GM12873 (cell line): ENCODE measurements at regions not wholly inside any gene's neighbourhood (a gene's known extent, or its start where the extent isn't known, plus 50 kb on each side); places are given as distances from the start of the nearest gene placed in this dataset.

Experiments
- TF ChIP-seq, protein P1 (sequence below): IDR thresholded peaks from 2 replicates; pipeline ENCODE4 v1.5.1; 2012; ENCODE audit warnings: low read depth, mild to moderate bottlenecking, moderate library complexity, low read length, control low read depth; ENCODE audit not compliant: insufficient read depth; ENCODE audit errors: missing control alignments

DNA sequence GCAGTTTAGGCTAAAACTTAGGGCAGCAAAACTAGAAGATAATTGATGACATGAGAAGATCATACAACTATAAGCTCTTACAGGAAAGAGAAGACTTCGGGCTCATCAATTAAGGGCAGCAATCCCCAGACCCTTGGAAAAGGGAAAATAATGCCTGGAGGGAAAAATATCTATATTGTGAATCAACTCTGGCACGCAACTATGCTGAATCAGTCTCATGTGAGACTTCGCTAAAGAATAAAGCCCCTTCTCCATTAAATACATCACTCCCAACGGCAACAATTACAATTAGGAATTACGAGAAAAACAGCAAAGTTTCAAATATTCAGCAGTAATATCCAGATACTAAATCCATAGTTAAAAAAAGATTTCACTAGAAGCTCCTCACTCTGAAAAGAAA lies 2016.8 kb upstream of the IGFBP7 start:
- TF ChIP-seq, protein P1, sequence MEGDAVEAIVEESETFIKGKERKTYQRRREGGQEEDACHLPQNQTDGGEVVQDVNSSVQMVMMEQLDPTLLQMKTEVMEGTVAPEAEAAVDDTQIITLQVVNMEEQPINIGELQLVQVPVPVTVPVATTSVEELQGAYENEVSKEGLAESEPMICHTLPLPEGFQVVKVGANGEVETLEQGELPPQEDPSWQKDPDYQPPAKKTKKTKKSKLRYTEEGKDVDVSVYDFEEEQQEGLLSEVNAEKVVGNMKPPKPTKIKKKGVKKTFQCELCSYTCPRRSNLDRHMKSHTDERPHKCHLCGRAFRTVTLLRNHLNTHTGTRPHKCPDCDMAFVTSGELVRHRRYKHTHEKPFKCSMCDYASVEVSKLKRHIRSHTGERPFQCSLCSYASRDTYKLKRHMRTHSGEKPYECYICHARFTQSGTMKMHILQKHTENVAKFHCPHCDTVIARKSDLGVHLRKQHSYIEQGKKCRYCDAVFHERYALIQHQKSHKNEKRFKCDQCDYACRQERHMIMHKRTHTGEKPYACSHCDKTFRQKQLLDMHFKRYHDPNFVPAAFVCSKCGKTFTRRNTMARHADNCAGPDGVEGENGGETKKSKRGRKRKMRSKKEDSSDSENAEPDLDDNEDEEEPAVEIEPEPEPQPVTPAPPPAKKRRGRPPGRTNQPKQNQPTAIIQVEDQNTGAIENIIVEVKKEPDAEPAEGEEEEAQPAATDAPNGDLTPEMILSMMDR, result no peak

DNA sequence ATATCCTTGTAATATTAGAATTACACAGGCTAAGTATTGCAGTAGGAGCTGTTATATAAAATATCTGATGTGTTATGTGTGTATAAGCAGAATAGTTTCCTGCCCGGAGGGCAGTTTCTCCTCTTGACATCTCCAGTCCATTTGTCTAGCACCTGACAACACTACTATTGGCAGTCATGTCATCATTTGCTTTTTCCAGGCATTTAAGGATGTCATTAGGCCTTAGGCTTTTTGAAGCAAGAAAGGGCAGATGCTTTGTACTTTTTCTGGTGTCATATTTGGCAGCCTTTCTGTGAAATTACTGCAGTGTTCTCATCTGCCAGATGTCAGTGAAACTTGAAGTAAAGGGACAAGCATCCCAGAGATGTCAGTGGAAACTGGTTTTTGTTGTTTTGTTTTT lies 2017.6 kb upstream of the IGFBP7 start:
- TF ChIP-seq, protein P1, result no peak

DNA sequence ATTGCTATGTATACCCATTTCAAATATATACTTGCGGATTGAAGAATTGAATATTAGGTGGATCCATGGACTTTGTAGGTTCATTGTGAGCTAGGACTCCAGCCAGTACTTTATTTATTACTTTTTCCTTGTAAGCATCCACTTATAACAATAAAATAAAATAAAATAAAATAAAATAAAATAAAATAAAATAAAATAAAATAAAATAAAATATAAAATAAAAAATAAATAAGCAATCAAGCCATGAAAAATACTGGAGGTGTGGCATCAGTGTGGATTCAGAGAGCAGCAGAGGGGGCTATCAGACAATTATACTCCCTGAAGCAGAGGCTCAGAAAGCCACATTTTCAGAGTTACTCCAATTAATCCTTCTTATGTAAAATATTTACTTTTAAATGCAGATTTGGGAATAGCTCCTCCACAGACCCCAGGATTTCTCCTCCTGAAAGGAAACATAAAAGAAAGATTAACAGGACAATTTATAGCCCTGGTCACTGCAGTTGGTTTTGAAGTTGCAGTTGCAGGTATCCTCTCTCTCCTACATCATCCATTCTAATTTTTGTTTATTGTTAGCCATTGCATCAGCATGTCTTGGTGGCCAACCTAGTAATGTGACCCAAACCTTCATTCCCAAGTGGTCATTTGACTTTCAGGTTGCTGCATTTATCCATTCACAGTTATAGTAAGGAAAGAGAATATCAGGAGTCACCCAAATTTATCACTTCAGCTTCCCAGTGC lies 2025.2 kb upstream of the IGFBP7 start:
- TF ChIP-seq, protein P1, result no peak

DNA sequence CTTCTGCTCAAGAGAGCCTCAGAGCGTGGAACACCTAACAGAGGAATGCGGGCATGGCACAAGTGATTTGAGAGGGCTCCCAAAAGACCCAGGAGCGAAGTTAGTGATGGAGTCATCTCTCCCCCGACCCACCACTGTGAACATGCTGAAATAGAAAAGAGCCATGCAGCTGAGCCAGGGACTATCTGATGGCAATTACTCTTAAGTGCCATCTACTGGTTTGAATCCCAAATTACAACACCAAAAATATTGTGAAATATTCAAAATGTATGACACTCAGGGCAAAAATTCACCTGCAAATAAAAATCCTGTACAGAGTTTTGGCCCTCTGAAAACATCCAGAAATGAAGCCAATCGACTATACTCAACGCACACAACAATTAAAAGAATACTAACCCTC lies 2038.9 kb upstream of the ADGRL3 start:
- TF ChIP-seq, protein P1, result peak; percentile 36

DNA sequence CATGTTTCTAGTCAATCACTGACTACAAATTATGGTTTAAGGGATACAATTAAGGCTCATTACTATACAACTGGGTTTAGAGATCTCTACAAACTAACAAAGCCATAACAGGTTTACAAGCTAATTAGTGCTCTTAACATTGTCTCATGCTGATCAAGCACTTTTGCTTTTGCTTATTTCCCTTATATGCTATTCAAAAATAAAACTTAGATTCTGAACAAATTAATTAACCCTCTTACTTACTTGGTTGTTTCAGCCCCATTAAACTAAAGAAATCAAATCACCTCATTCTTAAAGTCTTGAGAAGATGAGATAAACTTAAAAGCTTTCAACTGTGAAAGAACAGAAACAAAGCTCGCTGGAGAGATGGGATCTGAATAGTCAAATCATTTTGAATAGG lies 2024.5 kb upstream of the ADGRL3 start:
- TF ChIP-seq, protein P1, result no peak

DNA sequence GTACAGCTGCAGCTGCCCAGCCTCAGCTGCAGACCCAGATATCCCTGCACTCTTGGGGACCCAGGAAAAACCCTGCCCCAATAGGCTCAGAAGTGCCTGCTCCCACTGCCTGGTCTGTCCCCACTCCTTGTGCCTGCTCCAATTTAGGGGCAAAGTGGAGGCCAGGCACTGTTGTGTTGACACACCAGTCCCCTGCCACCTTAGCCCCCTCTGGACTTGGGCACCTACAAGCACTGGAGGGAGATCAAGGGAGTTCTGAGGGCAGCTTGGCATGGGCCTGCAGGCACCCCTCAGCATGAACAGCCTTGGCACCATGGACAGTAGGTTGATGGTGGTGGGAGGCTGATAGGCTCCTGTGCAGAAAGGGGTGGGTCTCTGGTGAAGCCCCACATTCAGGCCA lies 2020.8 kb upstream of the ADGRL3 start:
- TF ChIP-seq, protein P1, result no peak

DNA sequence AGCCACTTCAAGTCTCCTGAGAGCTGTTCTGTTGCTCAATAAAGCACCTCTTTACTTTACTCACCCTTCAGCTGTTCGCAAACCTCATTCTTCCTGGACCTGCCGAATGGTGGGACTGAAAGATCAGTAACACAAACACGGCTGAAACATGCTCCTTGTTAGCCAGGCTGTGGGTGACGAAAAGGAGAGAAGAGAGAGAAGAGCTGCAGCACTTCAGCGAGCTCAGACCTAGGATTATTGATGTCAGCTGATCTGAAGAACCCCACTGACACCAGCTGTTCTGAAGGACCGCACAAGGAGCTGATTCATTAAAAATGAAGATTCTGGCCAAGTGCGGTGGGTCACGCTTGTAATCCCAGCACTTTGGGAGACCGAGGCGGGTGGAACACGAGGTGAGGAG lies 2020.0 kb upstream of the ADGRL3 start:
- TF ChIP-seq, protein P1, result no peak
